Fibroblast of lung (primary cell): ENCODE measurements at regions not wholly inside any gene's neighbourhood (a gene's known extent, or its start where the extent isn't known, plus 50 kb on each side); places are given as distances from the start of the nearest gene placed in this dataset.

Experiments
- EZH2 ChIP-seq: IDR thresholded peaks from 2 replicates; pipeline ENCODE4 v1.5.1; 2012; ENCODE audit warnings: low read length, control low read depth, mild to moderate bottlenecking; ENCODE audit errors: missing control alignments
- TF ChIP-seq, protein P1 (sequence below), 2 donors: IDR thresholded peaks in 1 of 2; conservative IDR thresholded peaks in 1 of 2; 1 replicate in 1 of 2; 2 replicates in 1 of 2; pipeline ENCODE4 v1.5.1; 2011 to 2012; ENCODE audit warnings: low read length in 2 of 2, control low read depth in 1 of 2, inconsistent platforms in 1 of 2, low read depth in 1 of 2, mild to moderate bottlenecking in 1 of 2

DNA sequence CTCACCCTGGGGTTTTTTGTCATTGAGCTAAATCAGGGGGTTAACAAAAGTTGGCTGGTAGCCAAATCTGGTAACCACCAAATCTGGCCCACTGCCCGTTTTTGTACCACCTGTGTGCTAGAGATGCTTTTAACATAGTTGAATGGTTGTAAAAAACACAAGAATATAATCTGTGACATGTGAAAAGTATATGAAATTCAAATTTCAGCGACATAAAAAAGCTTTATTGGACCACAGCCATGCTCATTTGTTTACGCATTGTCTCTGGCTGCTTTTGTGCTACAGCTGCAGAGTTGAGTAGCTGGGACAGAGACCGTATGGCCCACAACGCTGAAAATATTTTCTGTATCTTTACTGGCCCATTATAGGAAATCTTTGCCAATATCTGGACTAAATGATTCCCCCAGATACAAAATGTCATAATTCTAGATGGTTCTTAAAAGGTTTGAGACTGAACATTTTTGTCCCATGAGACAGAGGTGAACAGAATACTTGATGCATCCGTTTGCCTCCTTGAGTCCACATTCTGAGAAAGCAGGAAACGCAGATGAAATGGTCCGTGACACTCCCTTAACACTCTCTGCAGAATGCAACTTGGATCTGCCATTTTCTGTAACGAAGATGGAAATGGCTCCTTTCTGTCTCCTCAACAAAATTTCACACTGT is 120.9 kb upstream of the PDZRN3 start:
- TF ChIP-seq, protein P1, sequence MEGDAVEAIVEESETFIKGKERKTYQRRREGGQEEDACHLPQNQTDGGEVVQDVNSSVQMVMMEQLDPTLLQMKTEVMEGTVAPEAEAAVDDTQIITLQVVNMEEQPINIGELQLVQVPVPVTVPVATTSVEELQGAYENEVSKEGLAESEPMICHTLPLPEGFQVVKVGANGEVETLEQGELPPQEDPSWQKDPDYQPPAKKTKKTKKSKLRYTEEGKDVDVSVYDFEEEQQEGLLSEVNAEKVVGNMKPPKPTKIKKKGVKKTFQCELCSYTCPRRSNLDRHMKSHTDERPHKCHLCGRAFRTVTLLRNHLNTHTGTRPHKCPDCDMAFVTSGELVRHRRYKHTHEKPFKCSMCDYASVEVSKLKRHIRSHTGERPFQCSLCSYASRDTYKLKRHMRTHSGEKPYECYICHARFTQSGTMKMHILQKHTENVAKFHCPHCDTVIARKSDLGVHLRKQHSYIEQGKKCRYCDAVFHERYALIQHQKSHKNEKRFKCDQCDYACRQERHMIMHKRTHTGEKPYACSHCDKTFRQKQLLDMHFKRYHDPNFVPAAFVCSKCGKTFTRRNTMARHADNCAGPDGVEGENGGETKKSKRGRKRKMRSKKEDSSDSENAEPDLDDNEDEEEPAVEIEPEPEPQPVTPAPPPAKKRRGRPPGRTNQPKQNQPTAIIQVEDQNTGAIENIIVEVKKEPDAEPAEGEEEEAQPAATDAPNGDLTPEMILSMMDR (conservative IDR thresholded peaks at IDR 0.05 in 1 of 2, IDR thresholded peaks at IDR 0.05 in 1 of 2; ENCODE audit: low read depth in 1 of 2, low read length in 2 of 2) = no peak
- TF ChIP-seq EZH2 = no peak
